WTC11 (cell line): ENCODE measurements at regions not wholly inside any gene's neighbourhood (a gene's known extent, or its start where the extent isn't known, plus 50 kb on each side); places are given as distances from the start of the nearest gene placed in this dataset.

Experiments used
- ATAC-seq: fragments of 200-7000 bp; cut with Tn5 transposase; 2 replicates; pipeline ENCODE4 v1.10.0; 2021; ENCODE audit warnings: mild to moderate bottlenecking, moderate library complexity
- CTCF ChIA-PET: fragments of 300-600 bp; sonication (Branson Sonifier 250); formaldehyde crosslinking; loops from one replicate; lab custom pipeline; 2021; ENCODE audit warnings: antibody characterized with exemption; lab: Charles Lee
- POLR2A ChIA-PET: fragments of 350-600 bp; sonication (Branson Sonifier 250); formaldehyde crosslinking; loops from one replicate; lab custom pipeline; 2021; ENCODE audit warnings: antibody characterized with exemption; lab: Charles Lee
- DNase-seq: peaks from one replicate; pipeline ENCODE4 v3.0.0; 2021; ENCODE audit warnings: low spot score
- H3K27ac Mint-ChIP-seq: 2 replicates; pipeline ENCODE4 v1.8.0; 2021; ENCODE audit warnings: mixed read lengths
- H3K27me3 Mint-ChIP-seq: 2 replicates; pipeline ENCODE4 v1.8.0; 2021; ENCODE audit warnings: low read depth, mild to moderate bottlenecking, moderate library complexity, mixed read lengths
- H3K36me3 Mint-ChIP-seq: 2 replicates; pipeline ENCODE4 v1.8.0; 2021; ENCODE audit warnings: mixed read lengths
- H3K4me1 Mint-ChIP-seq: 2 replicates; pipeline ENCODE4 v1.8.0; 2022; ENCODE audit warnings: mixed read lengths
- H3K4me3 Mint-ChIP-seq: 2 replicates; pipeline ENCODE4 v1.8.0; 2021; ENCODE audit warnings: mild to moderate bottlenecking, moderate library complexity, mixed read lengths
- H3K9me3 Mint-ChIP-seq: 2 replicates; pipeline ENCODE4 v1.8.0; 2021; ENCODE audit warnings: mixed read lengths
- JAZF1 ChIP-seq: fragments of 250-450 bp; sonication (Bioruptor Pico); IDR thresholded peaks from 2 replicates; pipeline ENCODE4 v1.9.0; 2021; ENCODE audit warnings: moderate library complexity, mild to moderate bottlenecking, inconsistent platforms
- NFATC4 ChIP-seq: fragments of 250-450 bp; sonication (Bioruptor Pico); IDR thresholded peaks from 2 replicates; pipeline ENCODE4 v1.9.0; 2021; ENCODE audit warnings: mild to moderate bottlenecking
- NR2C2 ChIP-seq: sonication (generic); formaldehyde crosslinking; IDR thresholded peaks from 2 replicates; pipeline ENCODE4 v1.8.0; 2022; ENCODE audit warnings: mild to moderate bottlenecking, missing genetic modification reagents
- SMAD4 ChIP-seq: sonication (generic); formaldehyde crosslinking; IDR thresholded peaks from 2 replicates; pipeline ENCODE4 v1.8.0; 2022; ENCODE audit warnings: mild to moderate bottlenecking, missing genetic modification reagents
- TEAD1 ChIP-seq: sonication (generic); formaldehyde crosslinking; IDR thresholded peaks from 2 replicates; pipeline ENCODE4 v1.8.0; 2022; ENCODE audit warnings: mild to moderate bottlenecking, missing genetic modification reagents
- TEAD4 ChIP-seq: sonication (generic); formaldehyde crosslinking; IDR thresholded peaks from 2 replicates; pipeline ENCODE4 v1.8.0; 2022; ENCODE audit warnings: mild to moderate bottlenecking, missing genetic modification reagents
- TP53 ChIP-seq: sonication (generic); formaldehyde crosslinking; IDR thresholded peaks from 2 replicates; pipeline ENCODE4 v1.8.1; 2023; ENCODE audit warnings: mild to moderate bottlenecking, missing genetic modification reagents
- ZNF121 ChIP-seq: sonication (generic); formaldehyde crosslinking; IDR thresholded peaks from 2 replicates; pipeline ENCODE4 v1.8.0; 2023; ENCODE audit warnings: missing genetic modification reagents
- ZNF423 ChIP-seq: fragments of 250-450 bp; sonication (Bioruptor Pico); IDR thresholded peaks from 2 replicates; pipeline ENCODE4 v2.1.2; 2022; ENCODE audit warnings: mild to moderate bottlenecking, moderate library complexity
- TF ChIP-seq, protein P1 (sequence below): fragments of 250-450 bp; sonication (Bioruptor Pico); IDR thresholded peaks from 2 replicates; pipeline ENCODE4 v1.8.0; 2021; ENCODE audit warnings: mild to moderate bottlenecking
- TF ChIP-seq, protein P2 (sequence below): sonication (generic); formaldehyde crosslinking; IDR thresholded peaks from 2 replicates; pipeline ENCODE4 v1.8.1; 2023; ENCODE audit warnings: mild to moderate bottlenecking, missing genetic modification reagents, moderate library complexity
- TF ChIP-seq, protein P3 (sequence below): sonication (generic); formaldehyde crosslinking; conservative IDR thresholded peaks from 2 replicates; pipeline ENCODE4 v1.8.1; 2023; ENCODE audit warnings: mild to moderate bottlenecking, low read depth, missing genetic modification reagents, moderate library complexity
- TF ChIP-seq, protein P4 (sequence below): sonication (generic); formaldehyde crosslinking; IDR thresholded peaks from 2 replicates; pipeline ENCODE4 v1.8.1; 2023; ENCODE audit warnings: mild to moderate bottlenecking, missing genetic modification reagents, borderline replicate concordance
- TF ChIP-seq, protein P5 (sequence below): sonication (generic); formaldehyde crosslinking; IDR thresholded peaks from 2 replicates; pipeline ENCODE4 v1.8.0; 2023; ENCODE audit warnings: mild to moderate bottlenecking, missing genetic modification reagents

DNA sequence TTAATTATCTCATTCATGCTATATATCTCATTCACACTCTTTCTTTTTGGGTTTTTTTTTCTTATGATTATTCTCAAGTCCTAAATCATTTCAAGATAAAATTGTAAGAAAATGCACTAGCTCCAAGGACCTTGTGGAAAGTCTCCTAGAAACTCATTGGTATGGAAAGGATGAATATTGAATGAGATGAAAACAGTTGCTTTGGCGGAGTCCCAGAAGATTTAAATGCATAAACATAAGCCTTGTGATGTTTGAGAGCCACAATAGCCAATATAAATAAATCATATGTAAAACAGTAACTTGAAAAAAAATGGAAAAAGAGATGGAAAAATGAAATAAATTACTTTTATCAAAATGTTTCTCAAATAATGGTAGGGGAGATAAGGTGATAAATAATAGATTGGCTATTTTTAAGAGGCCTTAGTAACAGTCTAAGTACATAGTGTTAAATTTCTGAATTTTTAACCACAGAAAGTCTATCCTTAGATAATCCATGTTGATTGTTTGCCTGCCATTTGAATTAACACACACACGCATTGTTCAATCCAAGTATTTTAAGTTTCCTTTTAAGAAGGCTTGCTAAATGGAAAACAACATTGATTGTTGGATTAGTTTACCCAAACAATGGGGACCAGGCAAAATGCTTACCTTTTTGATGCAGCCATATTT, 81.1 kb upstream of the CD2AP start:
- no peak overlapping the region for H3K27ac Mint-ChIP-seq
- DNase-seq, result no peak
- no peaks in the 10 kb centered on the region for H3K36me3 Mint-ChIP-seq
- H3K4me3 Mint-ChIP-seq, result no peak overlapping the region
- ChIA-PET POLR2A (interaction anchor here (0.6 kb wide), 1 partner anchor 64 kb away, joined by 3 read pairs; no protein-coding TSS in a partner anchor), CTCF (no interaction called here)
- TF ChIP-seq NFATC4 (CRISPR knock-in tag) (no peak), TEAD1 (no peak), ZNF423 (CRISPR knock-in tag) (no peak), NR2C2 (CRISPR knock-in tag) (no peak), TEAD4 (CRISPR knock-in tag) (no peak), JAZF1 (CRISPR knock-in tag) (no peak), TP53 (no peak), SMAD4 (CRISPR knock-in tag) (no peak), ZNF121 (CRISPR knock-in tag) (no peak)
- TF ChIP-seq, protein P1, sequence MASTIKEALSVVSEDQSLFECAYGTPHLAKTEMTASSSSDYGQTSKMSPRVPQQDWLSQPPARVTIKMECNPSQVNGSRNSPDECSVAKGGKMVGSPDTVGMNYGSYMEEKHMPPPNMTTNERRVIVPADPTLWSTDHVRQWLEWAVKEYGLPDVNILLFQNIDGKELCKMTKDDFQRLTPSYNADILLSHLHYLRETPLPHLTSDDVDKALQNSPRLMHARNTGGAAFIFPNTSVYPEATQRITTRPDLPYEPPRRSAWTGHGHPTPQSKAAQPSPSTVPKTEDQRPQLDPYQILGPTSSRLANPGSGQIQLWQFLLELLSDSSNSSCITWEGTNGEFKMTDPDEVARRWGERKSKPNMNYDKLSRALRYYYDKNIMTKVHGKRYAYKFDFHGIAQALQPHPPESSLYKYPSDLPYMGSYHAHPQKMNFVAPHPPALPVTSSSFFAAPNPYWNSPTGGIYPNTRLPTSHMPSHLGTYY (CRISPR knock-in tag), result no peak
- TF ChIP-seq, protein P2, sequence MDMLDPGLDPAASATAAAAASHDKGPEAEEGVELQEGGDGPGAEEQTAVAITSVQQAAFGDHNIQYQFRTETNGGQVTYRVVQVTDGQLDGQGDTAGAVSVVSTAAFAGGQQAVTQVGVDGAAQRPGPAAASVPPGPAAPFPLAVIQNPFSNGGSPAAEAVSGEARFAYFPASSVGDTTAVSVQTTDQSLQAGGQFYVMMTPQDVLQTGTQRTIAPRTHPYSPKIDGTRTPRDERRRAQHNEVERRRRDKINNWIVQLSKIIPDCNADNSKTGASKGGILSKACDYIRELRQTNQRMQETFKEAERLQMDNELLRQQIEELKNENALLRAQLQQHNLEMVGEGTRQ (CRISPR knock-in tag), result no peak
- TF ChIP-seq, protein P3, sequence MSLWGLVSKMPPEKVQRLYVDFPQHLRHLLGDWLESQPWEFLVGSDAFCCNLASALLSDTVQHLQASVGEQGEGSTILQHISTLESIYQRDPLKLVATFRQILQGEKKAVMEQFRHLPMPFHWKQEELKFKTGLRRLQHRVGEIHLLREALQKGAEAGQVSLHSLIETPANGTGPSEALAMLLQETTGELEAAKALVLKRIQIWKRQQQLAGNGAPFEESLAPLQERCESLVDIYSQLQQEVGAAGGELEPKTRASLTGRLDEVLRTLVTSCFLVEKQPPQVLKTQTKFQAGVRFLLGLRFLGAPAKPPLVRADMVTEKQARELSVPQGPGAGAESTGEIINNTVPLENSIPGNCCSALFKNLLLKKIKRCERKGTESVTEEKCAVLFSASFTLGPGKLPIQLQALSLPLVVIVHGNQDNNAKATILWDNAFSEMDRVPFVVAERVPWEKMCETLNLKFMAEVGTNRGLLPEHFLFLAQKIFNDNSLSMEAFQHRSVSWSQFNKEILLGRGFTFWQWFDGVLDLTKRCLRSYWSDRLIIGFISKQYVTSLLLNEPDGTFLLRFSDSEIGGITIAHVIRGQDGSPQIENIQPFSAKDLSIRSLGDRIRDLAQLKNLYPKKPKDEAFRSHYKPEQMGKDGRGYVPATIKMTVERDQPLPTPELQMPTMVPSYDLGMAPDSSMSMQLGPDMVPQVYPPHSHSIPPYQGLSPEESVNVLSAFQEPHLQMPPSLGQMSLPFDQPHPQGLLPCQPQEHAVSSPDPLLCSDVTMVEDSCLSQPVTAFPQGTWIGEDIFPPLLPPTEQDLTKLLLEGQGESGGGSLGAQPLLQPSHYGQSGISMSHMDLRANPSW (CRISPR knock-in tag), result no peak
- TF ChIP-seq, protein P4, sequence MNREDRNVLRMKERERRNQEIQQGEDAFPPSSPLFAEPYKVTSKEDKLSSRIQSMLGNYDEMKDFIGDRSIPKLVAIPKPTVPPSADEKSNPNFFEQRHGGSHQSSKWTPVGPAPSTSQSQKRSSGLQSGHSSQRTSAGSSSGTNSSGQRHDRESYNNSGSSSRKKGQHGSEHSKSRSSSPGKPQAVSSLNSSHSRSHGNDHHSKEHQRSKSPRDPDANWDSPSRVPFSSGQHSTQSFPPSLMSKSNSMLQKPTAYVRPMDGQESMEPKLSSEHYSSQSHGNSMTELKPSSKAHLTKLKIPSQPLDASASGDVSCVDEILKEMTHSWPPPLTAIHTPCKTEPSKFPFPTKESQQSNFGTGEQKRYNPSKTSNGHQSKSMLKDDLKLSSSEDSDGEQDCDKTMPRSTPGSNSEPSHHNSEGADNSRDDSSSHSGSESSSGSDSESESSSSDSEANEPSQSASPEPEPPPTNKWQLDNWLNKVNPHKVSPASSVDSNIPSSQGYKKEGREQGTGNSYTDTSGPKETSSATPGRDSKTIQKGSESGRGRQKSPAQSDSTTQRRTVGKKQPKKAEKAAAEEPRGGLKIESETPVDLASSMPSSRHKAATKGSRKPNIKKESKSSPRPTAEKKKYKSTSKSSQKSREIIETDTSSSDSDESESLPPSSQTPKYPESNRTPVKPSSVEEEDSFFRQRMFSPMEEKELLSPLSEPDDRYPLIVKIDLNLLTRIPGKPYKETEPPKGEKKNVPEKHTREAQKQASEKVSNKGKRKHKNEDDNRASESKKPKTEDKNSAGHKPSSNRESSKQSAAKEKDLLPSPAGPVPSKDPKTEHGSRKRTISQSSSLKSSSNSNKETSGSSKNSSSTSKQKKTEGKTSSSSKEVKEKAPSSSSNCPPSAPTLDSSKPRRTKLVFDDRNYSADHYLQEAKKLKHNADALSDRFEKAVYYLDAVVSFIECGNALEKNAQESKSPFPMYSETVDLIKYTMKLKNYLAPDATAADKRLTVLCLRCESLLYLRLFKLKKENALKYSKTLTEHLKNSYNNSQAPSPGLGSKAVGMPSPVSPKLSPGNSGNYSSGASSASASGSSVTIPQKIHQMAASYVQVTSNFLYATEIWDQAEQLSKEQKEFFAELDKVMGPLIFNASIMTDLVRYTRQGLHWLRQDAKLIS (CRISPR knock-in tag), result no peak
- TF ChIP-seq, protein P5, sequence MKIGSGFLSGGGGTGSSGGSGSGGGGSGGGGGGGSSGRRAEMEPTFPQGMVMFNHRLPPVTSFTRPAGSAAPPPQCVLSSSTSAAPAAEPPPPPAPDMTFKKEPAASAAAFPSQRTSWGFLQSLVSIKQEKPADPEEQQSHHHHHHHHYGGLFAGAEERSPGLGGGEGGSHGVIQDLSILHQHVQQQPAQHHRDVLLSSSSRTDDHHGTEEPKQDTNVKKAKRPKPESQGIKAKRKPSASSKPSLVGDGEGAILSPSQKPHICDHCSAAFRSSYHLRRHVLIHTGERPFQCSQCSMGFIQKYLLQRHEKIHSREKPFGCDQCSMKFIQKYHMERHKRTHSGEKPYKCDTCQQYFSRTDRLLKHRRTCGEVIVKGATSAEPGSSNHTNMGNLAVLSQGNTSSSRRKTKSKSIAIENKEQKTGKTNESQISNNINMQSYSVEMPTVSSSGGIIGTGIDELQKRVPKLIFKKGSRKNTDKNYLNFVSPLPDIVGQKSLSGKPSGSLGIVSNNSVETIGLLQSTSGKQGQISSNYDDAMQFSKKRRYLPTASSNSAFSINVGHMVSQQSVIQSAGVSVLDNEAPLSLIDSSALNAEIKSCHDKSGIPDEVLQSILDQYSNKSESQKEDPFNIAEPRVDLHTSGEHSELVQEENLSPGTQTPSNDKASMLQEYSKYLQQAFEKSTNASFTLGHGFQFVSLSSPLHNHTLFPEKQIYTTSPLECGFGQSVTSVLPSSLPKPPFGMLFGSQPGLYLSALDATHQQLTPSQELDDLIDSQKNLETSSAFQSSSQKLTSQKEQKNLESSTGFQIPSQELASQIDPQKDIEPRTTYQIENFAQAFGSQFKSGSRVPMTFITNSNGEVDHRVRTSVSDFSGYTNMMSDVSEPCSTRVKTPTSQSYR (CRISPR knock-in tag), result no peak
- H3K4me1 Mint-ChIP-seq, result no peaks in the 10 kb centered on the region
- peaks cover 6% of the 10 kb centered on the region; the same call in 1 of the 2 replicates for H3K9me3 Mint-ChIP-seq
- no peaks in the 10 kb centered on the region; the same call in 1 of the 2 replicates for H3K27me3 Mint-ChIP-seq
- ATAC-seq, result no peak
